Cerebellar cortex (tissue), 1 donor: ENCODE measurements at regions not wholly inside any gene's neighbourhood (a gene's known extent, or its start where the extent isn't known, plus 50 kb on each side); places are given as distances from the start of the nearest gene placed in this dataset.
"Not testable (repeated sequence)": the region's sequence is repeated elsewhere in the genome, so short reads cannot be mapped to it uniquely, and the experiment has no call there.

Source experiments
- DNase-seq: peaks from one replicate; pipeline ENCODE4 v3.0.0-alpha.2; 2015; ENCODE audit warnings: low spot score

DNA sequence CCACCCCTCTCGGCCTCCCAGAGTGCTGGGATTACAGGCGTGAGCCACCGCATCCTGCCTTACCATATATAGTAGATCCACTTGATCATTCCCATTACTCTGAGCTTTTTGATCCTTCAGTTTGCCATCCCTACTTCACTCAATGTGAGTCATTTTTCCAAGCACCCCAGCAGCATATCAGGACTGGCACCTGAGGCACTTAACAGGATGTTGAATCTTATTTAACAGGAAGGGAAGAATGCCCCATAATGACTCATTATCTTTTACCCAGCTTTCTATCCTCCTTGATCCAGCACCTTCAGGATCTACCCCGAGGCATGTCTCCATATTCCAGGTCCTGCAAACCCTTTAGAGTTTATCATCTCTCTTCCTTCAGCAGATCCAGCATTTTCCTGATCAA lies 84.9 kb upstream of the CMKLR1 start:
- no peak for DNase-seq

DNA sequence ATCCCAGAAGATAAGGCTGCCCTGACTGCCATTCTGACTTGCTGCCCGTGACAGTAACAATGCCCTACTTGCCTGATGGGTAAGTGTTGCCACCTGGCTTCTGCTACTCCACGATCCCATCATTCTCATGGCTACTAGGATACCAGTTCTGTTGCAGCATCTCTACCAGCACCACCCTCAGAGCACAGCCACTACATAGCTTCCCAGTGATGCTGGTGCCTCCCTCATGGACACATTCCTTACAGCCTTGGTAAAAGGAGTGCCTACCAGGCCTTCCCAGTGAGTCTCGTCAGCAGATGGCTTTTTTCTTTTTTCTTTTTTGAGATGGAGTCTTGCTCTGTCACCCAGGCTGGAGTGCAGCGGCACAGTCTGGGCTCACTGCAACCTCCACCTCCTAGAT lies 84.4 kb upstream of the CMKLR1 start:
- no peak for DNase-seq

DNA sequence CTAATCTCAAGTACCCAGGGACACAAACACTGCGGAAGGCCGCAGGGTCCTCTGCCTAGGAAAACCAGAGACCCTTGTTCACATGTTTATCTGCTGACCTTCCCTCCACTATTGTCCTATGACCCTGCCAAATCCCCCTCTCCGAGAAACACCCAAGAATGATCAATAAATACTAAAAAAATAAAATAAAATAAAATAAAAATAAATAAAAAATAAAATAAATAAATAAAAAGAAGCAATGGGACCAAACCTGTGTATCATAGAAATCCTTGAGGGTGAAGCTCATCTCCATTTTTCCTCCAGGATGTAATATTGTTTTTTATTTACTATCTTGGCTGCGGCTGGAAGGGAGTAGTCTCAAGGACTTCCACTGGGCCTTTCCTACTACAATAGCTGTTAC lies 82.0 kb upstream of the CMKLR1 start:
- not testable (repeated sequence) for DNase-seq

DNA sequence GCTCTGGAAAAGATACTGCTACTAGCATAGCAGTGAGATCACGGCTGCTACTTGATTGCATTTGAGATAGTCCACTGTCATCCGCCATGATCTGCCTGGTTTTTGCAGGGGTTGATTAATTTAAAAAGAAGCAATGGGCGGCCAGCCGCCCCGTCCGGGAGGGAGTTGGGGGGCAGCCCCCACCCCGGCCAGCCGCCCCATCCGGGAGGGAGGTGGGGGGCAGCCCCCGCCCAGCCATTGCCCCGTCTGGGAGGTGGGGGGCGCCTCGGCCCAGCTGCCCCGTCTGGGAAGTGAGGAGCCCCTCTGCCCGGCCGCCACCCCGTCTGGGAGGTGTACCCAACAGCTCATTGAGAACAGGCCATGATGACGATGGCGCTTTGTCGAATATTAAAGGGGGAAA lies 81.3 kb upstream of the CMKLR1 start:
- DNase-seq = not testable (repeated sequence)

DNA sequence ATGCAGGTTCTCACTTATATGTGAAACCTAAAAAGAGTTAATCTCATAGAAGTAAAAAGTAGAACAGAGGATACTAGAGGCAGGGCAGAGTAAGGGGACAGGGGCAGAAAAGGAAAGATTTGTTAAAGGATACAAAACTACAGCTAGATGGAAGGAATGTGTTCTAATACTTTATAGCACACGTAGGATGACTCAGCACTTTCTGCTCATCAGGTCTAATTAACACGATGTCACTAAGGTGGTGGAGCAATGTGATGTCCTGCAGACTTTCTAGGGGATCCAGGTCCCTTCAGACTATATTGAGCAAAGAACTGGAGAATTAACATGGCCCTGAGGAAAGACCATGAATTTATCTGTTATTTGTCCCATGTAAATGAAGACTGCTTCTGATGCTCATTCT lies 80.8 kb upstream of the CMKLR1 start:
- peak; percentile 25 for DNase-seq

DNA sequence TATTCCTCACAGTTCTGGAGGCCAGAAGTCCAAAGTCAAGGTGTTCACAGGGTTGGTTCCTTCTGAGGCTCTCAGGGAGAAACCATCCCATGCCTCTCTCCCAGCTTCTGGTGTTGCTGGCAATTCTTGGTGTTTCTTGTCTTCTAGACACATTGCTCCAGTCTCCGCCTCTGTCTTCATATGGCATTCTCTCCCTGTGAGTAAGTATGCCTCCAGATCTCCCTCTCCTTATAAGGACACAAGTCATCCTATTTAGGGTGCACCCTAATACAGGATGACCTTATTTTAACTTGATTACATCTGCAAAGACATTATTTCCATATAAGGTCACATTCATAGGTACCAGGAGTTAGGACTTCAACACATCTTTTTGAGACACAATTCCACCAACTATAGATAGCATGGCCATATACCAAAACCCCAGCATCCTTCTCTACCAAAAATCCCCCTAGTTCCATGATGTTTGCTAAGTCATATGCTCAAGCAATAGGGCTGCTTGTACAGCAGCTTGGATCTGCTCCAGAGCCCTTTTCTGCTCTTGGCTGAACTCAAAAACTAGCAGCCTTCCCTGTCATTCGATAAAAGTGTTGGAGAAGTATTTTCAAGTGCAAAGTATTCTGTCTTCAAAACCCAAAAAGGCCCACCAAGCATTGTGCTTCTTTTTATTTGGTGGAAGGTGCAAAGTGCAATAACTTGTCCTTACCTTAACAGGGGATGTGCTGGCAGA lies 79.2 kb upstream of the CMKLR1 start:
- no peak for DNase-seq

DNA sequence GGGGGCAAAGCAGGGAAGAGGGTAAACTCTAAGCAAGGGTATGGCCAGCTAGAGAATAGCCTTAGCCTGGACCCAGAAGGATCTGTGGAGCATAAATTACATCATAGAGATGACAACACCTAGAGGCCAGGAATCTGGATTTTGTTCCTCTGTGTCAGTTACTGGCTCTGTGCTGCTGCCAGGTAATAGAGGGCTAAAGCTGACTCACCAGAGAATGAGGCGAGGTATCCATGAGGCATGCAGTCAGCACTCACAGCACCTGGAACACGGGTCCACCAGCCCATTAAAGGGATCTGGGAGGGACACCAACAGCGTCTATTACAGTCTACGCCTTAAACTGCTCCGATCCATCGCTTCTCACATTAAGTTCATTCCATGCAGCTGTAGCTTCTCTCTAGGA lies 74.9 kb upstream of the CMKLR1 start:
- DNase-seq = no peak

DNA sequence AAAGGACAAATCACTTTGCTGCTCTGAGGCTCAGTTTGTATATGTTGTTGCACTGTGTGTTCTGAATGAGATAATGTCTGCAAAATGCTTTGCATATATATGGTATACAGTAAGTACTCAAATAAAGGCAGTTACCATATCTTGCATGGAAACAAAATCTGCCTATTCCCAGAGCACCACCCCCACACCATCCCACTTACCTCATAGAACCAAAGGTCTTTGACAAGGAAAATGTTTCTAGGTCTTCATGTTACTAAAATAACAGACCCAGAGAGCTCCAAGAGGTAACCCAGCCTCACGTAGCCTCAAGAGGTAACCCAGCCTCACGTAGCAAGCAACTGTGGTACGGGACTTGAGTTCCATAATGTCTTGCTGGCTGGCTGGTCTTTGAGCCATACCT lies 71.6 kb upstream of the CMKLR1 start:
- no peak for DNase-seq

DNA sequence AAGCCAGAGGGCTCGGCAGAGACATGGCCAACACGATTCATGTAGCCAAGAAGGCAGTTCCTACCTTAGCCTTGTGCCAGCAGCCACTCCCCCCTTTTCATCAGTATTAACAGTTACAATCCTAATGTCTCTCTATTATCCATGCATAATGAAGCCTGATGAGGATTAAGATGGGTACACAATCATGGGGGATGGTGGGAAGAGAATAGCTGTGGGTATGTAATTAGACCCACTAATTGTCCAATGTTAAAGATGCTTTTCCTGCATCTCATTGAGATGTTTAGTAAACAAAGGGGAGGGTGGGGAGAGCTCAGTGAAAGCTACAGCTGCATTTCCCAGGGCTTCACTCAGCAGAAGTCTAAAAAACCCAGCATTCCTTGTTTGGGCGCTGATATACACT lies 70.4 kb upstream of the CMKLR1 start:
- DNase-seq = no peak

DNA sequence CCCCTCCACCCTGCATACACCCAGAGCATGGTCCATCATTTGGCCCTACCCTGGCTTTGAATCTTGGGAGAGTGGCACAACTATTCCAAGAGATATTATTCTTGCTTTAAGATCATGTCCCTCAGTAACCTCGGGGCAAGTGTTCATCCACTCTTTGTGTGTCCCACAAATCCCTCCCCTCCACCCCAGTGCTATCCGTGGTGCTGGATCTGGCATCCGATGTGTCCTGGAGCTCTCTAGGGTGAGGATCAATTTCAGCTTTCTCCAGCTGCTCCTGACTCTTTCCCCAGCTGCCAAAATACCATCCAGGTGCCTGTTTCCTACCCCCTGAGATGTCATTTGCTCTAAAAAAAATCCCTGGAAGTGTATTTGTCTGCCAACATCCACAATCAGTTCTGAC lies 64.8 kb upstream of the CMKLR1 start:
- DNase-seq = no peak

DNA sequence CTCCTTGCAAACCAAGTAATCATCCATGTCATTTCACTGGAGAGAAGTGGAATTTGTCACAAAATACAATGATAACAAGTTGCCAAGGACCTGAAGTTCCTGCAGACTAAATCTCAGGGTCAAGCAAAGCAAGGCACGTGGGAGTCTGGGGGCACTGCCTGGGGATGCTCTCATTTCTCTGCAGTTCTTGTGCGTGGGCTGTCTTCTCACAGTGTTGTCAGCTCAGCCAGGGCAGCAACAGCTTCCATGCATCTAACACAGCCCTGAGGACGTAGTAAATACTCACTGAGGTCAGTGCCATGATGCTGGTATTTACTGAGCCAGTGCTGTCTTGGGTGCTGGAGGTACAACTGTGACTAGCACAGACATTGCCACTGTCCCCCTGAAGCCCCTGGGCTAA lies 62.9 kb upstream of the CMKLR1 start:
- peak; percentile 14 for DNase-seq

DNA sequence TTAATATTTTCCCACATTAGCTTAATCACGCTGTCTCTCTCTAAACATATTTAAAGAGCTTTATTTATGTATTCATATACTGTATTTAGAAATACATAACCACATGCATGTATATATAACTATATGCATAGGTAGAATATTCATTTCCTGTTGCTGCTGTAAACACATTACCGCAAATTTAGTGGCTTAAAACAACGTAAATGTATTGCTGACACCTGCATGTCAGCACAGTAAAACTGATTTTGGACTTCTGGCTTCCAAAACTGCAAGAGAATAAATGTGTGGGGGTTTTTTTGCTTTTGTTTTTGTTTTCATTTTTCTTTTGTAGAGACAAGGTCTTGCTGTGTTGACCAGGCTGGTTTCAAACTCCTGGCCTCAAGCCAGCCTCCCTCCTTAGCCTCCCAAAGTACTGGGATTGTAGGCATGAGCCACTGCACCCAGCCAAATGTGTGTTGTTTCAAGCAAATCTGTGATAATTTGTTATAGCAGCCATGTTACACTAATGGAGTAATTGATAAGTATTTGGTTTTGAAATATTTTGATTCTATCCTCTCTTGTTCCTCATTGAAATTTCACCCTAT lies 61.9 kb upstream of the CMKLR1 start:
- peak; percentile 71 for DNase-seq

DNA sequence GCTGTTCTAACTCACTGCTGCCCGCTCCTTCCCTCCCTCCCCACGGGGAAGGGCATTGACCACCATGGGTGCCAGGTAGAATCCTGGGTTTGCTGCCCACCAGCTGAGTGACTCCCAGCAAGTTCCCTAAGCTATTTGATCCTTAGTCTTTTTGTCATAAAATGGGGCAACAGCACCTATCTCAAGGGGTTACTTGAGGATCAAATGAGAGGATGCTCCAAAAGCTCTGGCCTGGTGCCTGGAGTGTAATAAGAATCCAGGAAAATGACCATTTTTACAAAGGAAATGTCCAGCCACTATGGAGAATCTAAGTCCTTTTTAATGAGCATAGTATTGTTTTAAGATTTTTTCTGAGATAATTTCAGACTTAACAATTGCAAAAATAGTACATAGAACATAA lies 61.4 kb upstream of the CMKLR1 start:
- DNase-seq = peak; percentile 86

DNA sequence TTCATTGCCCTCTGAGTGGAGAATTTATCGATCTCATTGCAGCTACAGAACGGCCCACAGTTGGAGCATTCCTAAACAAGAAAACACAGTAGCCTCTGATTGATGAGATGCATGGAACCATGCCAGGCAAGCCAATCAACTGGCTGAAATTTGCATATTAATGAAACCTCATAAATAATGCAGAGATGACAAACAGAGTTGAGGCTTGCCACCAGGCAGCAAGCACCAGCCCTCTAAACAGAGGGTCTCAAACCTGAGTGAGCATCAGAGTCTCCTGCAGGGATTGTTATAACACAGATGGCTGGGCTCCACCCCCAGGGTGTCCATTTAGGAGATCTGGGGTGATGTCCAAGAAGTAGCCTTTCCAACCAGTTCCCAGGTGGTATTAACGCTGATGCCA lies 60.9 kb upstream of the CMKLR1 start:
- peak; percentile 92 for DNase-seq

DNA sequence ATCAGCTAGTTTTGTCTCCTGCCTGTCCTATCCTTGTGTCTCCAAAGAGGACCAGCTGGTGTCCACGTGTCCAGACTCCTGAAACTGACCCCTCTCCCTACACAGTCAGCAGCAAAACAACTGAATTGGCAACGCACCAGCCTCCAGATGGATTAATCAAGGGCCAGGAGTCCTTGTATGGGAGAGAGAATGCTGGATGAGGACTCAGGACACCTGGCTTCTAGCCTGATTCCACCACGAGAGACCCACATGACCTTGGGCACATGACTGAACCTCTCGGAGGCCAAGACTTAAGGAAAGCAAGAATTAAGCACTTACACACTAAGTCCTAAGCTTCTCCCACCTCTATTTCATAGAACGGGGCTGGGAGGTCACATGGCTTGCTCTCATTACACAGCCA lies 60.4 kb upstream of the CMKLR1 start:
- peak; percentile 97 for DNase-seq

DNA sequence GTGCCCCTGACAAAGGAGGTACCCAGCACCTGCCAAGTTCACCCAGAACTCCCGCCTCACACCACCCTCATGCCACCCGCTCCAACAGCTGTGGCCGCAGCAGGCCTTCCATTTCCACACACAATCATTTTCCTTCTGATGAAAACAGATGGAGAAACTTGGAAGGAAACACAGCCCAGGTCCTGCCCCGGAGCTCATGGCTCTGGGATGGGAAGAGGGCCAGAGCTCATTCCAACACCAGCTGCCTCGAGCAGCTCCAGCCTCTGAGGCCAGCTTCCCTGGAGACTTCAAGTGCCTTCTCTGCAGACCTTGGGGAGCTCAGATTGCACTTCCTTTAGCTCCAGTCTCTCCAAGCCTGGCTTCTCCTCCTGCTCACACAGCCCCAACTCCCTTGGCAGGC lies 55.1 kb upstream of the CMKLR1 start:
- peak; percentile 96 for DNase-seq

DNA sequence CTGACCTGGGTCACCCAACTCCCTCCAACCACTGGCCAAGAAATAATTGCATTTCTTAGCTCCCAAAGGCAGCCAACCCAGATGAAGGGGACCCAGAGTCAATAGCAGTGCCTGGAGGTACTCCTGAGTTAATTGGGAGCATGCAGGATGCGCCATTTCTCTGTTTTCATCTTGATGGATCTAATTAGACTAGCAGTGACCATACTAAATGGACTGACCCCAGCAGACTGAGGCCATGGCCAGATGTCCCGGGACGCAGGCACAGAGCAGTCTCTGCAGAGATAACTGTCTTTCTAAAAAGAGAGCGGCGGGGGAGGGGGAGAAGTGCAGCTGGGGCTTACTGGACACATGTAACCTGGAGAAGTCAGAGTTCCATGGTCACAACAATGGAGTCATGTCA lies 53.2 kb upstream of the CMKLR1 start:
- DNase-seq = no peak

DNA sequence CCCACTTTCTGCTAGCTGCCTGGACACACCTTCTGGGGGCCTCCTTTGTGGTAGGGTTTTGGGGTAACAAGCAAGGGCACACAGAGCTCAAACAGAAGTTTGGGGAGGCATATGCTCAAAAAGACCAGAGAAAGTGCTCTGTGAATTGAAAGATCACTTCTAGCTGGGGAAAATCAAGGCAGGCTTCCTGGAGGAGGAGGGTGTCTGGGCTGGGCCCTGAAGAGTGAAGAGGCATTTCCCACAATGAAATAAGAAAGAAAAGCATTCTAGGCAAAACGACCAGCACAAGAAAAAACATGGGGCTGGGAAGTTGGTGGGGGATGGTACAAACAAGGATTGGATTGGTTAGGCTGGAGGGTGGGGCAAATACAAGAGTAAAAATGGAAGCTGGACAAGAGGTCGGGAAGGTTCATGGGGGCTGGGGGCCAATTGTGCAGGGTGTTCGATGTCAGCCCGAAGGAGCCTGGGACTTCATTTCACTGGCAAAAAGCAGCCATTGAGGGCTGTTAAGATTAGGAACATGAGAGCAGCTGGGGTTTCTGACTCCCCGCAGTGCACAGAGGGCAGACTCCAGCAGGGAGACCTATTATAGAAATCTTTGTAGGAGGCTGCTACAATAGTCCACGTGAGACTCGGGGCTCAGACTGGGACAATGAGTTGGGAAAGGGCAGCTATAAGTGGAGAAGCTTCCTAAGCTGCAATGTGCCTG lies 51.5 kb upstream of the CMKLR1 start:
- DNase-seq = peak; percentile 55

DNA sequence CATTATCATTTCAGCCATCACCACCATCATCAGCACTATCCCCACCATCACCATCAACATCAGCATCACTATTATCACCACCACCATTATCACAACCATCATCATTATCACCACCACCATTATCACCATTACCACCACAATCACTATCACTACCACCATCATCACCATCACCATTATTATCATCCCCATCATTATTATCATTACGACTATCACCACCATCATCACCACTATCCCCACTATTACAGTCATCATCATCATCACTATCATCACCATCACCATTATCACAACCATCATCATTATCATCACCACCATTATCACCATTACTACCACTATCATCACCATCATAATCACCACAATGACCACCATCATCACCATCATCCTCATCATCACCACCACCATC lies 50.4 kb upstream of the CMKLR1 start:
- DNase-seq = no peak
